Testis (tissue), 2 donors: ENCODE measurements at regions not wholly inside any gene's neighbourhood (a gene's known extent, or its start where the extent isn't known, plus 50 kb on each side); places are given as distances from the start of the nearest gene placed in this dataset.
"Not testable (repeated sequence)": the region's sequence is repeated elsewhere in the genome, so short reads cannot be mapped to it uniquely, and the experiment has no call there.

Source experiments
- DNase-seq: peaks from one replicate; pipeline ENCODE4 v3.0.0-alpha.2; 2019
- H3K27ac ChIP-seq, 2 donors: fragments of 200-600 bp; sonication (generic); one replicate each; pipeline ENCODE4 v1.5.1; 2019
- H3K27me3 ChIP-seq: fragments of 200-600 bp; sonication (generic); one replicate; pipeline ENCODE4 v1.5.1; 2019
- H3K36me3 ChIP-seq: fragments of 200-600 bp; sonication (generic); one replicate; pipeline ENCODE4 v1.5.1; 2017; ENCODE audit warnings: low read depth; ENCODE audit errors: missing control alignments
- H3K4me1 ChIP-seq: fragments of 200-600 bp; sonication (generic); one replicate; pipeline ENCODE4 v1.5.1; 2019
- H3K4me3 ChIP-seq, 2 donors: fragments of 200-600 bp; sonication (generic); one replicate each; pipeline ENCODE4 v1.5.1; 2017 to 2019
- H3K9me3 ChIP-seq: fragments of 200-600 bp; sonication (generic); one replicate; pipeline ENCODE4 v1.5.1; 2017
- CTCF ChIP-seq, 3 experiments: fragments of 450-650 bp in 2 of 3; fragments of 200-600 bp in 1 of 3; sonication (generic) in 1 of 3; IDR thresholded peaks; one replicate each; pipeline ENCODE4 v1.5.1; 2016 to 2019; ENCODE audit warnings: antibody characterized with exemption in 3 of 3, mild to moderate bottlenecking in 2 of 3, moderate library complexity in 1 of 3
- POLR2A ChIP-seq: fragments of 450-650 bp; IDR thresholded peaks from one replicate; pipeline ENCODE4 v1.6.1; 2017; ENCODE audit warnings: antibody characterized with exemption, mild to moderate bottlenecking, moderate library complexity
- WGBS, 2 donors: methylation state at CpG; one replicate each; pipeline ENCODE4 v1.1.5; 2018; 5-methylcytosine and 5-hydroxymethylcytosine counted together
- intact Hi-C: fragments of 100-400 bp; cut with DNase I; formaldehyde crosslinking; loops from one replicate; pipeline ENCODE4 v1.15.1; 2023; ENCODE audit warnings: low total_unique reads

- Histone ChIP-seq H3K4me3 (no peak overlapping the region), H3K27ac (no peak overlapping the region), H3K36me3 (no peaks in the 10 kb centered on the region), H3K4me1 (no peaks in the 10 kb centered on the region), H3K9me3 (no peaks in the 10 kb centered on the region), H3K27me3 (no peaks in the 10 kb centered on the region)
- intact Hi-C loops = no loop called here
- DNase-seq = no peak
- TF ChIP-seq POLR2A (no peak), CTCF (IDR thresholded peaks at IDR 0.05) (no peak)
These were observed 98.1 kb downstream of the CDC14C start for GRCh38 chr7:49022448-49022847.

- Histone ChIP-seq H3K4me3 (no peak overlapping the region), H3K27me3 (no peaks in the 10 kb centered on the region), H3K27ac (no peak overlapping the region), H3K4me1 (no peaks in the 10 kb centered on the region), H3K36me3 (no peaks in the 10 kb centered on the region), H3K9me3 (no peaks in the 10 kb centered on the region)
- intact Hi-C loops = no loop called here
- 78 to 83% methylated on average over 9 of the region's 9 CpGs for WGBS, 2 donors
- no peak for DNase-seq
- TF ChIP-seq POLR2A (no peak), CTCF (IDR thresholded peaks at IDR 0.05) (no peak)
These were observed 99.3 kb downstream of the CDC14C start for GRCh38 chr7:49023345-49024328.

GRCh38 chr7:49030221-49030620 lies 105.9 kb downstream of the CDC14C start:
- no peak overlapping the region for H3K4me3 ChIP-seq
- 53 to 59% methylated on average over 2 of the region's 2 CpGs for WGBS, 2 donors
- H3K4me1 ChIP-seq = no peaks in the 10 kb centered on the region
- no peaks in the 10 kb centered on the region for H3K36me3 ChIP-seq
- DNase-seq = no peak
- intact Hi-C loops = no loop called here
- no peaks in the 10 kb centered on the region for H3K27me3 ChIP-seq
- no peak for TF ChIP-seq POLR2A
- no peak for TF ChIP-seq CTCF (IDR thresholded peaks at IDR 0.05)
- no peaks in the 10 kb centered on the region for H3K9me3 ChIP-seq
- H3K27ac ChIP-seq = no peak overlapping the region

- H3K36me3 ChIP-seq, H3K9me3 ChIP-seq, H3K4me3 ChIP-seq, H3K27ac ChIP-seq, H3K4me1 ChIP-seq, DNase-seq, H3K27me3 ChIP-seq, intact Hi-C loops: not testable (repeated sequence)
- WGBS, 2 donors = 88 to 90% methylated on average over 2 of the region's 2 CpGs
These were observed 108.8 kb downstream of the CDC14C start for GRCh38 chr7:49033140-49033539.

- WGBS, 2 donors = 28 to 31% methylated on average over 2 of the region's 2 CpGs
- Histone ChIP-seq H3K4me3 (no peak overlapping the region), H3K27me3 (no peaks in the 10 kb centered on the region), H3K9me3 (no peaks in the 10 kb centered on the region), H3K27ac (no peak overlapping the region), H3K36me3 (no peaks in the 10 kb centered on the region), H3K4me1 (no peaks in the 10 kb centered on the region)
- DNase-seq = no peak
- intact Hi-C loops = no loop called here
- TF ChIP-seq POLR2A = no peak
- TF ChIP-seq CTCF (IDR thresholded peaks at IDR 0.05) = no peak
These were observed 113.2 kb downstream of the CDC14C start for GRCh38 chr7:49037346-49038210.
